SHP77 treated with DMSO at 0.1 percent for 48 hours (cell line): ENCODE measurements at regions not wholly inside any gene's neighbourhood (a gene's known extent, or its start where the extent isn't known, plus 50 kb on each side); places are given as distances from the start of the nearest gene placed in this dataset.
"Not testable (repeated sequence)": the region's sequence is repeated elsewhere in the genome, so short reads cannot be mapped to it uniquely, and the experiment has no call there.

ENCODE experiments used
- DNase-seq: peaks from one replicate; lab custom pipeline; 2025; lab: John Stamatoyannopoulos, UW

- no peak for DNase-seq
Observed at GRCh38 chr18:38664929-38665328, 1099.3 kb upstream of the CELF4 start.

- no peak for DNase-seq
Observed at GRCh38 chr18:38663682-38664081, 1098.1 kb upstream of the CELF4 start.

- no peak for DNase-seq
Observed at GRCh38 chr18:38663270-38663669, 1097.7 kb upstream of the CELF4 start.

- DNase-seq, result no peak
Observed at GRCh38 chr18:38654946-38655345, 1089.3 kb upstream of the CELF4 start.

GRCh38 chr18:38651736-38652135 is 1086.1 kb upstream of the CELF4 start:
- no peak for DNase-seq

GRCh38 chr18:38648179-38648578 is 1082.6 kb upstream of the CELF4 start:
- no peak for DNase-seq

- DNase-seq, result no peak
Observed at GRCh38 chr18:38646296-38646695, 1080.7 kb upstream of the CELF4 start.

GRCh38 chr18:38644875-38645641 is 1079.5 kb upstream of the CELF4 start:
- DNase-seq, result no peak

- DNase-seq, result no peak
Observed at GRCh38 chr18:38642711-38643110, 1077.1 kb upstream of the CELF4 start.

- DNase-seq, result not testable (repeated sequence)
Observed at GRCh38 chr18:38639700-38640099, 1074.1 kb upstream of the CELF4 start.

- DNase-seq, result no peak
Observed at GRCh38 chr18:38635709-38636430, 1070.3 kb upstream of the CELF4 start.

- DNase-seq, result no peak
Observed at GRCh38 chr18:38634117-38634516, 1068.5 kb upstream of the CELF4 start.

GRCh38 chr18:38633333-38633732 is 1067.7 kb upstream of the CELF4 start:
- no peak for DNase-seq

- no peak for DNase-seq
Observed at GRCh38 chr18:38619129-38619528, 1053.5 kb upstream of the CELF4 start.

GRCh38 chr18:38616306-38616705 is 1050.7 kb upstream of the CELF4 start:
- DNase-seq, result no peak

GRCh38 chr18:38612904-38613303 is 1047.3 kb upstream of the CELF4 start:
- DNase-seq, result no peak

- DNase-seq, result no peak
Observed at GRCh38 chr18:38611036-38611964, 1045.7 kb upstream of the CELF4 start.

GRCh38 chr18:38606841-38607240 is 1041.2 kb upstream of the CELF4 start:
- no peak for DNase-seq

- DNase-seq, result no peak
Observed at GRCh38 chr18:38602341-38602740, 1036.7 kb upstream of the CELF4 start.

GRCh38 chr18:38587571-38587970 is 1022.0 kb upstream of the CELF4 start:
- no peak for DNase-seq

- DNase-seq, result no peak
Observed at GRCh38 chr18:38586327-38586726, 1020.7 kb upstream of the CELF4 start.

GRCh38 chr18:38579764-38580163 is 1014.2 kb upstream of the CELF4 start:
- no peak for DNase-seq
